Esophagus muscularis mucosa (tissue), 4 donors: ENCODE measurements at regions not wholly inside any gene's neighbourhood (a gene's known extent, or its start where the extent isn't known, plus 50 kb on each side); places are given as distances from the start of the nearest gene placed in this dataset.
A peak's percentile ranks its signal among the peaks of the same experiment; 100 is the strongest.

Experiments used
- DNase-seq: peaks from one replicate; pipeline ENCODE4 v3.0.0-alpha.2; 2017; ENCODE audit errors: extremely low spot score
- H3K27ac ChIP-seq, 4 donors: fragments of 200-600 bp; sonication (generic); replicated peaks in 1 of 4; 1 replicate in 3 of 4; 2 replicates in 1 of 4; pipeline ENCODE4 v1.5.1; 2016 to 2019; ENCODE audit warnings: mild to moderate bottlenecking in 1 of 4
- H3K27me3 ChIP-seq, 4 donors: fragments of 200-600 bp; sonication (generic); one replicate each; pipeline versions ENCODE4 v1.5.1 to v1.6.0; 2016 to 2019
- H3K36me3 ChIP-seq, 4 donors: fragments of 200-600 bp; sonication (generic); one replicate each; pipeline ENCODE4 v1.5.1; 2016 to 2019
- H3K4me1 ChIP-seq, 4 donors: fragments of 200-600 bp; sonication (generic); one replicate each; pipeline ENCODE4 v1.5.1; 2016 to 2019
- H3K4me3 ChIP-seq, 4 donors: fragments of 200-600 bp; sonication (generic); 1 replicate in 2 of 4; 2 replicates in 2 of 4; pipeline ENCODE4 v1.5.1; 2016 to 2019; ENCODE audit warnings: mild to moderate bottlenecking in 4 of 4, moderate library complexity in 1 of 4
- H3K9me3 ChIP-seq, 4 donors: fragments of 200-600 bp; sonication (generic); 1 replicate in 3 of 4; 2 replicates in 1 of 4; pipeline ENCODE4 v1.5.1; 2016 to 2019
- CTCF ChIP-seq, 3 experiments: fragments of 200-600 bp in 2 of 3; fragments of 450-650 bp in 1 of 3; sonication (generic) in 2 of 3; IDR thresholded peaks; one replicate each; pipeline ENCODE4 v1.5.1; 2017 to 2019; ENCODE audit warnings: antibody characterized with exemption in 3 of 3, mild to moderate bottlenecking in 2 of 3, moderate library complexity in 1 of 3
- EP300 ChIP-seq: sonication (generic); formaldehyde crosslinking; IDR thresholded peaks from one replicate; pipeline ENCODE4 v1.6.1; 2017; ENCODE audit warnings: antibody characterized with exemption
- POLR2A ChIP-seq: fragments of 450-650 bp; IDR thresholded peaks from one replicate; pipeline ENCODE4 v1.6.1; 2017; ENCODE audit warnings: antibody characterized with exemption, moderate library complexity, mild to moderate bottlenecking, low read depth
- POLR2AphosphoS5 ChIP-seq, 2 donors: sonication (generic); formaldehyde crosslinking; IDR thresholded peaks; one replicate each; pipeline ENCODE4 v1.6.1; 2017; ENCODE audit warnings: antibody characterized with exemption in 2 of 2
- WGBS: methylation state at CpG from one replicate; pipeline ENCODE4 v1.1.5; 2018; 5-methylcytosine and 5-hydroxymethylcytosine counted together
- intact Hi-C: fragments of 100-400 bp; cut with DNase I; formaldehyde crosslinking; loops from one replicate; pipeline ENCODE4 v1.15.1; 2023

DNA sequence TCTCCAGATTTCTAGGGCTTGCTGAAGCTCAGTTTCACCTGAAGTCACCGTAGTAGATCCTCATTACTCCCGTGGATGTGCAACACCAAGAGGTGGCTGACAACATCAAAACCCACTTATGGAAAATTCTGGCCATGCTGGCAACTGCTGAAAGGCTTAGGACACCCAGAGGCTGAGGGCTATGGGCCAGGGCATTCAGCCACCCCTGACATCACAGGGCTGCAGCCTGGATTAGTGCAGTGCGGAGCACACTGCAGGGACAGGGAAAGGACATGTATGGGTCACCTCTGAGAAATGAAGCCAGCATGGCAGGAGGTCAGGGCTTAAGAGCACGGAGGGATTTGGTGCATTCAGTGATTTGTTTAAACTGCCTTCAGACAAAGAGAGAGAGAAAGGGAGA, 300.6 kb downstream of the TDRD15 start:
- DNase-seq = peak; percentile 60

GRCh38 chr2:21427606-21428005, 303.8 kb downstream of the TDRD15 start:
- no peak overlapping the region for H3K4me3 ChIP-seq
- TF ChIP-seq POLR2AphosphoS5 (IDR thresholded peaks at IDR 0.05) = no peak
- no peak for TF ChIP-seq POLR2A
- no peak for TF ChIP-seq EP300
- TF ChIP-seq CTCF (IDR thresholded peaks at IDR 0.05) = no peak
- WGBS = 61% methylated on average over 2 of the region's 2 CpGs

More for the DNA sequence above, 300.6 kb downstream of the TDRD15 start:
- Histone ChIP-seq H3K9me3 (peaks cover 0 to 3% (median 0%) of the 10 kb centered on the region in 4 donors), H3K4me3 (no peak overlapping the region), H3K4me1 (no peaks in the 10 kb centered on the region), H3K36me3 (no peaks in the 10 kb centered on the region), H3K27me3 (no peaks in the 10 kb centered on the region), H3K27ac (no peak overlapping the region)
- no peak for TF ChIP-seq POLR2AphosphoS5 (IDR thresholded peaks at IDR 0.05)
- no peak for TF ChIP-seq CTCF (IDR thresholded peaks at IDR 0.05)
- no peak for TF ChIP-seq EP300
- no peak for TF ChIP-seq POLR2A
- intact Hi-C loops = no loop called here
- 69% methylated on average over 4 of the region's 4 CpGs for WGBS

DNA sequence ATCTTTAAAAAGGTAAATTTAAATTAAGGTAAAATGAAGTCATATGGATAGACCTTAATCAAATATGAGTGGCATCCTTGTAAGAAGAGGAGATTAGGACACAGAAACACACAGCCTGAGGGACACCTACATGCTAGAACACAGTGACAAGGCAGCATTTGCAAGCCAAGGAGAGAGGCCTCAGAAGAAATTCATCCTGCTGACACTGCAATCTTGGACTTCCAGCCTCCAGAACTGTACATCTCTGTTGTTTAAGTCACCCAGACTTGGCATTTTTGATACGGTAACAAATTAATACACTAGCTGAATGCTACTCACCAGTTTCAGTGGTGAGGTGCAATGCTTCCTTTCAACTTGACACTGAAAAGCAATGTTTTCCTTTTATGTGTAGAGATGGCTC, 305.0 kb downstream of the TDRD15 start:
- Histone ChIP-seq H3K27me3 (no peaks in the 10 kb centered on the region), H3K27ac (no peak overlapping the region), H3K4me1 (no peaks in the 10 kb centered on the region), H3K36me3 (no peaks in the 10 kb centered on the region), H3K9me3 (peaks cover 0 to 3% (median 0%) of the 10 kb centered on the region in 4 donors), H3K4me3 (no peak overlapping the region)
- intact Hi-C loops = no loop called here
- no peak for TF ChIP-seq EP300
- TF ChIP-seq CTCF (IDR thresholded peaks at IDR 0.05) = no peak
- no peak for TF ChIP-seq POLR2AphosphoS5 (IDR thresholded peaks at IDR 0.05)
- no peak for TF ChIP-seq POLR2A
- DNase-seq = peak; percentile 17
- WGBS = 77% methylated on average over 1 of the region's 1 CpG

More at GRCh38 chr2:21427606-21428005, 303.8 kb downstream of the TDRD15 start:
- DNase-seq = peak; percentile 50
- Histone ChIP-seq H3K27me3 (no peaks in the 10 kb centered on the region), H3K9me3 (peaks cover 0 to 3% (median 0%) of the 10 kb centered on the region in 4 donors), H3K27ac (no peak overlapping the region), H3K4me1 (no peaks in the 10 kb centered on the region), H3K36me3 (no peaks in the 10 kb centered on the region)
- intact Hi-C loops = no loop called here

DNA sequence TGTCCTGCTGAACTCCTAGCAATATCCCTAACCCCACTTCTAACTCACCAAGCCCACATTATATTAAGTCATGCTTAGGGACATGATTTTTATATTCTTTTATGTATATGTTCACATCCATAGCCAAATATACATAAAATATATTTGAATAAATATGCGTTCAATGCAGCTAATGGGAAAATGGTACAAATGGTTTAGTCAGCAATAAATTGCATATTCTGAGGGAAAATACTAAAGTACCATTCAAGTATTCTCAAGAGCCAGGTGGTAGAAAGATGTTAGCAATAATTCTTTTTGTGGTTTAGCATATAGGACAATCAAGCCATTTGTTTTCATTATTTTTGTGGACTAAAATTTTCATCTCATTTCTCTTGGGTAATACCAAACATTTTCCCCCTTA, 306.0 kb downstream of the TDRD15 start:
- Histone ChIP-seq H3K4me1 (no peaks in the 10 kb centered on the region), H3K9me3 (peaks cover 0 to 3% (median 0%) of the 10 kb centered on the region in 4 donors), H3K36me3 (no peaks in the 10 kb centered on the region), H3K4me3 (no peak overlapping the region), H3K27ac (no peak overlapping the region), H3K27me3 (no peaks in the 10 kb centered on the region)
- intact Hi-C loops = no loop called here
- 93% methylated on average over 1 of the region's 1 CpG for WGBS
- no peak for DNase-seq
- no peak for TF ChIP-seq EP300
- TF ChIP-seq POLR2A = no peak
- no peak for TF ChIP-seq CTCF (IDR thresholded peaks at IDR 0.05)
- no peak for TF ChIP-seq POLR2AphosphoS5 (IDR thresholded peaks at IDR 0.05)

DNA sequence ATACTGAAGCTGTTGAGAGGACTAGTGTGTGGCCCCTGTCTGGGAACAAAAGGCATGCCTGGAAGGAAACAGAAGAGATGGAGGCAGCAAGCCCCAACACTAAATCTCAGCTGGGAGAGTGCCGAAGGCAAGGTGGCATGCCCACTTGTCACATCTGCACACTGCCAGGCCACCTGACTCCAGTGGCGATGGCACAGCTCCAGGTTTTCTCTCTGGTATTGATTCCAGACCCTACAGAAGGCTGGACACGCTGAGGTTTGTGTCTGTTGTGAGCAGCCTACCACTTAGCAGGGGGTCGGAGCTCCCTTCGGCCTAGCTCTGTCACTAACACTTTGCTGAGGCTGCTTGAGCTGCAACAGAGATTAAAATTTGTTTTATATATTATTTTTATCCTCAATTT, 307.3 kb downstream of the TDRD15 start:
- H3K4me3 ChIP-seq = no peak overlapping the region
- no peaks in the 10 kb centered on the region for H3K36me3 ChIP-seq
- peak; percentile 14 for DNase-seq
- H3K4me1 ChIP-seq = no peaks in the 10 kb centered on the region
- H3K27ac ChIP-seq = no peak overlapping the region
- peaks cover 0 to 3% (median 0%) of the 10 kb centered on the region in 4 donors for H3K9me3 ChIP-seq
- WGBS = 81% methylated on average over 5 of the region's 5 CpGs
- TF ChIP-seq POLR2A (no peak), EP300 (no peak), POLR2AphosphoS5 (IDR thresholded peaks at IDR 0.05) (no peak), CTCF (IDR thresholded peaks at IDR 0.05) (no peak)
- intact Hi-C loops = no loop called here
- no peaks in the 10 kb centered on the region for H3K27me3 ChIP-seq
